ENCODE measurements at regions not wholly inside any gene's neighbourhood (a gene's known extent, or its start where the extent isn't known, plus 50 kb on each side); places are given as distances from the start of the nearest gene placed in this dataset.
"Not testable (repeated sequence)": the region's sequence is repeated elsewhere in the genome, so short reads cannot be mapped to it uniquely, and the experiment has no call there.

- no peaks in the 10 kb centered on the region for H3K4me1 ChIP-seq
- ATAC-seq, result no peak
- no peaks in the 10 kb centered on the region for H3K9me3 ChIP-seq
- no peaks in the 10 kb centered on the region for H3K27me3 ChIP-seq
- no peaks in the 10 kb centered on the region for H3K36me3 ChIP-seq
- H3K4me3 ChIP-seq, result no peak overlapping the region
- no peak overlapping the region for H3K27ac ChIP-seq
- TF ChIP-seq POLR2AphosphoS5 (IDR thresholded peaks at IDR 0.05) (no peak), POLR2A (IDR thresholded peaks at IDR 0.05) (no peak), CTCF (IDR thresholded peaks at IDR 0.05) (no peak), EP300 (IDR thresholded peaks at IDR 0.05) (no peak)
Measured at GRCh38 chr21:28174701-28175100, 818.0 kb downstream of the LTN1 start.

- WGBS, 2 donors (ENCODE audit: low coverage in 1 of 2), result 94 to 100% methylated on average over 1 to 2 of the region's 2 CpGs
- Histone ChIP-seq H3K27ac (no peak overlapping the region), H3K36me3 (no peaks in the 10 kb centered on the region), H3K4me1 (no peaks in the 10 kb centered on the region), H3K27me3 (no peaks in the 10 kb centered on the region), H3K4me3 (no peak overlapping the region), H3K9me3 (no peaks in the 10 kb centered on the region)
- no peak for ATAC-seq
- no peak for TF ChIP-seq POLR2AphosphoS5 (IDR thresholded peaks at IDR 0.05)
- TF ChIP-seq POLR2A (IDR thresholded peaks at IDR 0.05), result no peak
- no peak for TF ChIP-seq EP300 (IDR thresholded peaks at IDR 0.05)
- no peak for TF ChIP-seq CTCF (IDR thresholded peaks at IDR 0.05)
Measured at GRCh38 chr21:28174006-28174405, 818.7 kb downstream of the LTN1 start.

- no peak for TF ChIP-seq POLR2A (IDR thresholded peaks at IDR 0.05)
- Histone ChIP-seq H3K9me3 (no peaks in the 10 kb centered on the region), H3K4me3 (no peak overlapping the region), H3K36me3 (no peaks in the 10 kb centered on the region), H3K27me3 (no peaks in the 10 kb centered on the region), H3K27ac (no peak overlapping the region), H3K4me1 (no peaks in the 10 kb centered on the region)
- 80 to 100% methylated on average over 2 of the region's 2 CpGs for WGBS, 2 donors (ENCODE audit: low coverage in 1 of 2)
- no peak for ATAC-seq
Measured at GRCh38 chr21:28172376-28172775, 820.3 kb downstream of the LTN1 start.

- ATAC-seq, result no peak
- Histone ChIP-seq H3K36me3 (no peaks in the 10 kb centered on the region), H3K4me3 (no peak overlapping the region), H3K27me3 (no peaks in the 10 kb centered on the region), H3K27ac (no peak overlapping the region), H3K9me3 (no peaks in the 10 kb centered on the region), H3K4me1 (no peaks in the 10 kb centered on the region)
- TF ChIP-seq POLR2A (IDR thresholded peaks at IDR 0.05), result no peak
- TF ChIP-seq CTCF (IDR thresholded peaks at IDR 0.05), result no peak
- TF ChIP-seq EP300 (IDR thresholded peaks at IDR 0.05), result no peak
- no peak for TF ChIP-seq POLR2AphosphoS5 (IDR thresholded peaks at IDR 0.05)
Measured at GRCh38 chr21:28167366-28167765, 825.3 kb downstream of the LTN1 start.

GRCh38 chr21:28164519-28164918 is 828.2 kb downstream of the LTN1 start:
- not testable (repeated sequence) for H3K27me3 ChIP-seq

GRCh38 chr21:28162052-28162451 is 830.6 kb downstream of the LTN1 start:
- H3K27ac ChIP-seq, H3K4me1 ChIP-seq, H3K27me3 ChIP-seq, ATAC-seq, H3K36me3 ChIP-seq, H3K4me3 ChIP-seq, H3K9me3 ChIP-seq: not testable (repeated sequence)
- 96 to 100% methylated on average over 1 to 13 of the region's 15 CpGs for WGBS, 2 donors (ENCODE audit: low coverage in 1 of 2)

More at GRCh38 chr21:28164519-28164918, 828.2 kb downstream of the LTN1 start:
- H3K36me3 ChIP-seq, H3K9me3 ChIP-seq, H3K4me1 ChIP-seq, H3K27ac ChIP-seq, H3K4me3 ChIP-seq, ATAC-seq: not testable (repeated sequence)
- 82 to 86% methylated on average over 7 to 9 of the region's 9 CpGs for WGBS, 2 donors (ENCODE audit: low coverage in 1 of 2)

GRCh38 chr21:28160378-28160777 is 832.3 kb downstream of the LTN1 start:
- Histone ChIP-seq H3K36me3 (no peaks in the 10 kb centered on the region), H3K27me3 (no peaks in the 10 kb centered on the region), H3K4me3 (no peak overlapping the region), H3K4me1 (no peaks in the 10 kb centered on the region), H3K9me3 (no peaks in the 10 kb centered on the region), H3K27ac (no peak overlapping the region)
- peak; percentile 71 for ATAC-seq
- WGBS, 2 donors (ENCODE audit: low coverage in 1 of 2), result 71 to 86% methylated on average over 1 to 3 of the region's 3 CpGs
- TF ChIP-seq POLR2AphosphoS5 (IDR thresholded peaks at IDR 0.05), result no peak
- no peak for TF ChIP-seq POLR2A (IDR thresholded peaks at IDR 0.05)
- TF ChIP-seq CTCF (IDR thresholded peaks at IDR 0.05), result no peak
- no peak for TF ChIP-seq EP300 (IDR thresholded peaks at IDR 0.05)
